Nephron progenitor cell (in vitro differentiated cells): ENCODE measurements at regions not wholly inside any gene's neighbourhood (a gene's known extent, or its start where the extent isn't known, plus 50 kb on each side); places are given as distances from the start of the nearest gene placed in this dataset.

Experiments
- DNase-seq: peaks from one replicate; pipeline ENCODE4 v3.0.0; 2021
- H3K27ac Mint-ChIP-seq: 2 replicates; pipeline ENCODE4 v1.8.0; 2021; ENCODE audit warnings: mild to moderate bottlenecking, moderate library complexity, mixed read lengths
- H3K27me3 Mint-ChIP-seq: 2 replicates; pipeline ENCODE4 v1.8.0; 2021; ENCODE audit warnings: mild to moderate bottlenecking, low read depth, mixed read lengths; ENCODE audit not compliant: poor library complexity
- H3K36me3 Mint-ChIP-seq: 2 replicates; pipeline ENCODE4 v1.8.0; 2021; ENCODE audit warnings: low read depth, mixed read lengths
- H3K4me1 Mint-ChIP-seq: 2 replicates; pipeline ENCODE4 v1.8.0; 2021; ENCODE audit warnings: mixed read lengths
- H3K4me3 Mint-ChIP-seq: 2 replicates; pipeline ENCODE4 v1.8.0; 2021; ENCODE audit warnings: mild to moderate bottlenecking, moderate library complexity, mixed read lengths
- H3K9me3 Mint-ChIP-seq: 2 replicates; pipeline ENCODE4 v1.8.0; 2021; ENCODE audit warnings: mild to moderate bottlenecking, moderate library complexity, mixed read lengths
- CTCF ChIP-seq: fragments of 200-600 bp; sonication (generic); IDR thresholded peaks from 2 replicates; pipeline ENCODE4 v1.5.0; 2021; ENCODE audit warnings: antibody characterized with exemption

- H3K4me3 Mint-ChIP-seq = no peak overlapping the region
- no peak for TF ChIP-seq CTCF
- DNase-seq = no peak
- no peaks in the 10 kb centered on the region for H3K27me3 Mint-ChIP-seq
- H3K27ac Mint-ChIP-seq = no peak overlapping the region
- no peaks in the 10 kb centered on the region for H3K36me3 Mint-ChIP-seq
- H3K4me1 Mint-ChIP-seq = peaks cover 17% of the 10 kb centered on the region
- no peaks in the 10 kb centered on the region for H3K9me3 Mint-ChIP-seq
Measured at GRCh38 chr7:90081621-90082020, 72.6 kb upstream of the STEAP1 start.

- no peaks in the 10 kb centered on the region for H3K4me1 Mint-ChIP-seq
- peaks cover 6% of the 10 kb centered on the region for H3K9me3 Mint-ChIP-seq
- H3K27me3 Mint-ChIP-seq = peaks cover 4% of the 10 kb centered on the region
- H3K27ac Mint-ChIP-seq = no peak overlapping the region
- no peak overlapping the region for H3K4me3 Mint-ChIP-seq
- no peaks in the 10 kb centered on the region for H3K36me3 Mint-ChIP-seq
- no peak for TF ChIP-seq CTCF
- DNase-seq = no peak
Measured at GRCh38 chr7:90092506-90092905, 61.8 kb upstream of the STEAP1 start.

GRCh38 chr7:90094030-90094429 is 60.2 kb upstream of the STEAP1 start:
- DNase-seq = no peak
- Mint-ChIP-seq H3K9me3 (peaks cover 6% of the 10 kb centered on the region), H3K4me3 (no peak overlapping the region), H3K36me3 (no peaks in the 10 kb centered on the region), H3K4me1 (no peaks in the 10 kb centered on the region), H3K27ac (no peak overlapping the region), H3K27me3 (peaks cover 4% of the 10 kb centered on the region)
- TF ChIP-seq CTCF = no peak
